ENCODE measurements at regions not wholly inside any gene's neighbourhood (a gene's known extent, or its start where the extent isn't known, plus 50 kb on each side); places are given as distances from the start of the nearest gene placed in this dataset.

DNA sequence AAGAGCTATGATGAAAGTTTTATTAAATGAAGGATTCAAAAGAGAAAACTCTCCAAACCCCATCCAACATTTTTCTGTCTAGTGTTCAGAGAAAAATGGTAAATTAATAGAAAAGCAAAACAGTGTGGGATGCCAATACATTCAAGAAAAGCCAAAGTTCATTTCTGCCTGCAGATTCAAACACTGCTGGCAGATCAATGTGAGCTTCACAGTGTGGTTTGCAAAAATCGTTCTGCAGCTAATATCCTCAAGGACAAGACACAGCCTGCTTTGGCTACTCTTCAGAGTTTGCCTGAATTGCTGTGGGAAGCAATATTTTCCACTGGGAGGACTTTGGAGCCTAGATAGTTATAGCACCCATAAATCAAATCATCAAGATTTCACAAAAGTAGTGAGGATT lies 619.9 kb upstream of the SUCLG2 start:
- TF ChIP-seq, protein P1, sequence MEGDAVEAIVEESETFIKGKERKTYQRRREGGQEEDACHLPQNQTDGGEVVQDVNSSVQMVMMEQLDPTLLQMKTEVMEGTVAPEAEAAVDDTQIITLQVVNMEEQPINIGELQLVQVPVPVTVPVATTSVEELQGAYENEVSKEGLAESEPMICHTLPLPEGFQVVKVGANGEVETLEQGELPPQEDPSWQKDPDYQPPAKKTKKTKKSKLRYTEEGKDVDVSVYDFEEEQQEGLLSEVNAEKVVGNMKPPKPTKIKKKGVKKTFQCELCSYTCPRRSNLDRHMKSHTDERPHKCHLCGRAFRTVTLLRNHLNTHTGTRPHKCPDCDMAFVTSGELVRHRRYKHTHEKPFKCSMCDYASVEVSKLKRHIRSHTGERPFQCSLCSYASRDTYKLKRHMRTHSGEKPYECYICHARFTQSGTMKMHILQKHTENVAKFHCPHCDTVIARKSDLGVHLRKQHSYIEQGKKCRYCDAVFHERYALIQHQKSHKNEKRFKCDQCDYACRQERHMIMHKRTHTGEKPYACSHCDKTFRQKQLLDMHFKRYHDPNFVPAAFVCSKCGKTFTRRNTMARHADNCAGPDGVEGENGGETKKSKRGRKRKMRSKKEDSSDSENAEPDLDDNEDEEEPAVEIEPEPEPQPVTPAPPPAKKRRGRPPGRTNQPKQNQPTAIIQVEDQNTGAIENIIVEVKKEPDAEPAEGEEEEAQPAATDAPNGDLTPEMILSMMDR (conservative IDR thresholded peaks at IDR 0.05 in 1 of 2, IDR thresholded peaks at IDR 0.05 in 1 of 2; ENCODE audit: low read depth in 1 of 2, low read length in 2 of 2), result no peak
- no peak for TF ChIP-seq EZH2 (IDR thresholded peaks at IDR 0.05; ENCODE audit: low read length, missing control alignments)
- Histone ChIP-seq H3K36me3 (ENCODE audit: control insufficient read depth, insufficient read depth, low read length) (no peaks in the 10 kb centered on the region), H3K9ac (ENCODE audit: insufficient read depth, low read length) (no peak overlapping the region), H3K4me2 (ENCODE audit: extremely low read depth, insufficient read depth, low read length) (no peak overlapping the region), H4K20me1 (ENCODE audit: control insufficient read depth, extremely low read depth, insufficient read depth, low read length) (no peaks in the 10 kb centered on the region), H2AFZ (ENCODE audit: low read length) (no peak overlapping the region), H3K4me3 (replicated peaks in 1 of 4; ENCODE audit: control extremely low read depth in 1 of 4, insufficient read depth in 1 of 4, low read depth in 3 of 4, low read length in 4 of 4) (no peak overlapping the region), H3K9me3 (ENCODE audit: control insufficient read depth, insufficient read depth, low read depth, low read length) (no peaks in the 10 kb centered on the region), H3K79me2 (ENCODE audit: control insufficient read depth, insufficient read depth, low read length) (no peaks in the 10 kb centered on the region), H3K4me1 (ENCODE audit: control insufficient read depth, extremely low read depth, insufficient read depth, low read length) (no peaks in the 10 kb centered on the region), H3K27ac (ENCODE audit: insufficient read depth, low read length) (no peak overlapping the region), H3K27me3 (ENCODE audit: control insufficient read depth, insufficient read depth, low read length) (no peaks in the 10 kb centered on the region)
- DNase-seq (ENCODE audit: low read depth in 2 of 2), result no peak

DNA sequence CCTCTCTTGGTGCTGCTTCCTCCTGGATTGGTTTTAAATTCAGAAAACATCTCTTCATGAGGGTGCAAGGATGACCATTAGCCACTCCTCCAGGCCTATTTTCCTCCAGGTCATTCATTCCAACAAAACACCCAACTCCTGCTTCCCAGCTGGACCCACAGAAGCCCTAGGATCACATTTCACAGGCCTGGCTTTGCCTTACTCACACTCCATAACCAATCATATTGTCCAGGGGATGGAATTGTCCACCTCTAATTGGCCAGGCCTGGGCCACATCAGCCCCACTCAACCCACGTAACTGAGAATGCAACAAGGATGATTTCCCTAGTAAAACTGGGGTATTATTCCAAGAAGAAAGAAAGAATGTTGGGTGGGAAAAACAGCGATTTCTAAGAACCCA lies 616.7 kb upstream of the SUCLG2 start:
- Histone ChIP-seq H3K27me3 (ENCODE audit: control insufficient read depth, insufficient read depth, low read length) (no peaks in the 10 kb centered on the region), H3K79me2 (ENCODE audit: control insufficient read depth, insufficient read depth, low read length) (no peaks in the 10 kb centered on the region), H2AFZ (ENCODE audit: low read length) (no peak overlapping the region), H3K4me3 (replicated peaks in 1 of 4; ENCODE audit: control extremely low read depth in 1 of 4, insufficient read depth in 1 of 4, low read depth in 3 of 4, low read length in 4 of 4) (no peak overlapping the region), H4K20me1 (ENCODE audit: control insufficient read depth, extremely low read depth, insufficient read depth, low read length) (no peaks in the 10 kb centered on the region), H3K9ac (ENCODE audit: insufficient read depth, low read length) (no peak overlapping the region), H3K9me3 (ENCODE audit: control insufficient read depth, insufficient read depth, low read depth, low read length) (no peaks in the 10 kb centered on the region), H3K36me3 (ENCODE audit: control insufficient read depth, insufficient read depth, low read length) (no peaks in the 10 kb centered on the region), H3K4me1 (ENCODE audit: control insufficient read depth, extremely low read depth, insufficient read depth, low read length) (no peaks in the 10 kb centered on the region), H3K27ac (ENCODE audit: insufficient read depth, low read length) (no peak overlapping the region), H3K4me2 (ENCODE audit: extremely low read depth, insufficient read depth, low read length) (no peak overlapping the region)
- no peak for TF ChIP-seq EZH2 (IDR thresholded peaks at IDR 0.05; ENCODE audit: low read length, missing control alignments)
- TF ChIP-seq, protein P1 (conservative IDR thresholded peaks at IDR 0.05 in 1 of 2, IDR thresholded peaks at IDR 0.05 in 1 of 2; ENCODE audit: low read depth in 1 of 2, low read length in 2 of 2), result no peak
- no peak for DNase-seq (ENCODE audit: low read depth in 2 of 2)

DNA sequence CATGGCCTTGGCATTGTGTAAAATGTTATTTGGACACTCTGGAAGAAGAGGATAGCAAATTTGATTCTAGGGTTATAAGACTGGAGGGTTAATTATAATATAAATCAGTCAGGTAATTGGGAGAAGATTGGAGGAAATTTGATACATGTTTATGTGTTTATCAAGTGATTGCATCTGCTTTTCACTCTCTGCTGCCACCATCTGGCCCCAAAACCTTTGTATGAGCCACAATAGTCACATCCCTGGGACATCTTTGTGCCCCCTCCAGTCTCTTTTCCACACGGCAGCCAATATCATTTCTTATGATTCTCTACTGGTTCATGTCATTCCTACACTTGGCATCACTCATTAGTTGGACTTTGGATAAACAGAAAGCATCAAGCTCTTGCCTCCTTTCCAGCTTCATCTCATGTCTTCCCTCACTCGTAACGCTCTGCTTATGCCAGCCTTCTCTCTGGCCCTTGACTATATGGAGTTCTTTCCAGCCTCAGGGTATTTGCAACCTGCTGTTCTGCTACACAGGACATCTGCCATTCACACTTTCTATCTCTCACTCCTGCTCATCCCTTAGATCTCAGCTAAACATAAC lies 602.3 kb upstream of the SUCLG2 start:
- Histone ChIP-seq H3K9ac (ENCODE audit: insufficient read depth, low read length) (no peak overlapping the region), H3K4me3 (replicated peaks in 1 of 4; ENCODE audit: control extremely low read depth in 1 of 4, insufficient read depth in 1 of 4, low read depth in 3 of 4, low read length in 4 of 4) (no peak overlapping the region), H3K27me3 (ENCODE audit: control insufficient read depth, insufficient read depth, low read length) (no peaks in the 10 kb centered on the region), H3K4me1 (ENCODE audit: control insufficient read depth, extremely low read depth, insufficient read depth, low read length) (no peaks in the 10 kb centered on the region), H4K20me1 (ENCODE audit: control insufficient read depth, extremely low read depth, insufficient read depth, low read length) (no peaks in the 10 kb centered on the region), H3K79me2 (ENCODE audit: control insufficient read depth, insufficient read depth, low read length) (no peaks in the 10 kb centered on the region), H3K9me3 (ENCODE audit: control insufficient read depth, insufficient read depth, low read depth, low read length) (no peaks in the 10 kb centered on the region), H3K27ac (ENCODE audit: insufficient read depth, low read length) (no peak overlapping the region), H3K4me2 (ENCODE audit: extremely low read depth, insufficient read depth, low read length) (no peak overlapping the region), H3K36me3 (ENCODE audit: control insufficient read depth, insufficient read depth, low read length) (no peaks in the 10 kb centered on the region), H2AFZ (ENCODE audit: low read length) (no peak overlapping the region)
- no peak for DNase-seq (ENCODE audit: low read depth in 2 of 2)
- TF ChIP-seq, protein P1 (conservative IDR thresholded peaks at IDR 0.05 in 1 of 2, IDR thresholded peaks at IDR 0.05 in 1 of 2; ENCODE audit: low read depth in 1 of 2, low read length in 2 of 2), result peak in 1 of 2 donors; percentile 4
- no peak for TF ChIP-seq EZH2 (IDR thresholded peaks at IDR 0.05; ENCODE audit: low read length, missing control alignments)
